OCI-LY1 (cell line): ENCODE measurements at regions not wholly inside any gene's neighbourhood (a gene's known extent, or its start where the extent isn't known, plus 50 kb on each side); places are given as distances from the start of the nearest gene placed in this dataset.

Experiments used
- H2AFZ ChIP-seq: fragments of 200-600 bp; sonication (generic), shearing (Covaris generic); 2 replicates; pipeline ENCODE4 v1.6.0; 2014; ENCODE audit warnings: antibody characterized with exemption, mild to moderate bottlenecking, low read length
- H3F3A ChIP-seq: fragments of 200-600 bp; sonication (generic), shearing (Covaris generic); 2 replicates; pipeline ENCODE4 v1.6.0; 2014; ENCODE audit warnings: mild to moderate bottlenecking, antibody characterized with exemption, low read length, moderate library complexity; ENCODE audit not compliant: insufficient read depth
- H3K27ac ChIP-seq: fragments of 200-600 bp; sonication (generic); 2 replicates; pipeline ENCODE4 v1.5.1; 2014; ENCODE audit warnings: low read length, mixed run types, mild to moderate bottlenecking, low read depth; ENCODE audit not compliant: poor library complexity, severe bottlenecking
- H3K27me3 ChIP-seq: fragments of 200-600 bp; sonication (generic); 2 replicates; pipeline ENCODE4 v1.6.0; 2014; ENCODE audit warnings: antibody characterized with exemption, mild to moderate bottlenecking, low read length, moderate library complexity; ENCODE audit not compliant: insufficient read depth
- H3K36me3 ChIP-seq: fragments of 200-600 bp; sonication (generic); 2 replicates; pipeline ENCODE4 v1.6.1; 2014; ENCODE audit warnings: mild to moderate bottlenecking, antibody characterized with exemption, low read length, moderate library complexity, mixed read lengths; ENCODE audit not compliant: insufficient read depth
- H3K4me1 ChIP-seq: fragments of 200-600 bp; sonication (generic); 2 replicates; pipeline ENCODE4 v1.5.1; 2014; ENCODE audit warnings: mild to moderate bottlenecking, low read length, moderate library complexity; ENCODE audit not compliant: insufficient read depth, severe bottlenecking
- H3K4me2 ChIP-seq: fragments of 200-600 bp; sonication (generic), shearing (Covaris generic); 2 replicates; pipeline ENCODE4 v1.6.1; 2014; ENCODE audit warnings: low read length
- H3K4me3 ChIP-seq: fragments of 200-600 bp; sonication (generic); 2 replicates; pipeline ENCODE4 v1.5.1; 2014; ENCODE audit warnings: low read length, low read depth, mild to moderate bottlenecking, mixed read lengths; ENCODE audit not compliant: poor library complexity, severe bottlenecking
- H3K79me2 ChIP-seq: fragments of 200-600 bp; shearing (Covaris generic); 2 replicates; pipeline ENCODE4 v1.6.1; 2016; ENCODE audit warnings: mixed run types, low read length, mixed read lengths; ENCODE audit not compliant: insufficient read depth
- H3K9ac ChIP-seq: fragments of 200-600 bp; sonication (generic), shearing (Covaris generic); 2 replicates; pipeline ENCODE4 v1.6.1; 2014; ENCODE audit warnings: mild to moderate bottlenecking, low read length, mixed read lengths
- H3K9me2 ChIP-seq: fragments of 200-600 bp; sonication (generic), shearing (Covaris generic); 2 replicates; pipeline ENCODE4 v1.6.1; 2014; ENCODE audit warnings: low read depth, mild to moderate bottlenecking, low read length, mixed read lengths
- H3K9me3 ChIP-seq: fragments of 200-600 bp; shearing (Covaris generic); 2 replicates; pipeline ENCODE4 v1.6.1; 2014; ENCODE audit warnings: low read length, mixed read lengths
- H4K20me1 ChIP-seq: fragments of 200-600 bp; sonication (generic), shearing (Covaris generic); 2 replicates; pipeline ENCODE4 v1.6.0; 2016; ENCODE audit warnings: mild to moderate bottlenecking, low read length; ENCODE audit not compliant: insufficient read depth
- CTCF ChIP-seq: fragments of 200-600 bp; sonication (generic), shearing (Covaris generic); IDR thresholded peaks from 2 replicates; pipeline ENCODE4 v1.5.1; 2017; ENCODE audit warnings: mild to moderate bottlenecking, antibody characterized with exemption, low read length, moderate library complexity, mixed read lengths
- EZH2 ChIP-seq: fragments of 200-600 bp; sonication (generic), shearing (Covaris generic); IDR thresholded peaks from 2 replicates; pipeline ENCODE4 v1.8.0; 2017; ENCODE audit warnings: borderline replicate concordance, mixed run types, mild to moderate bottlenecking, antibody characterized with exemption, low read length, moderate library complexity, mixed read lengths

GRCh38 chr13:89486065-89486464 is 1814.9 kb downstream of the SLITRK5 start:
- Histone ChIP-seq H3K9me2 (no peaks in the 10 kb centered on the region), H2AFZ (no peak overlapping the region), H3F3A (no peaks in the 10 kb centered on the region), H3K27ac (no peak overlapping the region), H3K4me3 (no peak overlapping the region), H3K4me2 (no peak overlapping the region), H3K36me3 (no peaks in the 10 kb centered on the region), H3K27me3 (no peaks in the 10 kb centered on the region), H3K9ac (no peak overlapping the region), H3K4me1 (no peaks in the 10 kb centered on the region), H3K9me3 (no peaks in the 10 kb centered on the region), H4K20me1 (no peaks in the 10 kb centered on the region), H3K79me2 (no peaks in the 10 kb centered on the region)
- TF ChIP-seq CTCF (no peak), EZH2 (no peak)

GRCh38 chr13:89486709-89487108 is 1815.5 kb downstream of the SLITRK5 start:
- Histone ChIP-seq H3K27ac (no peak overlapping the region), H3K4me1 (no peaks in the 10 kb centered on the region), H3K79me2 (no peaks in the 10 kb centered on the region), H3K4me2 (no peak overlapping the region), H3K27me3 (no peaks in the 10 kb centered on the region), H3F3A (no peaks in the 10 kb centered on the region), H4K20me1 (no peaks in the 10 kb centered on the region), H3K36me3 (no peaks in the 10 kb centered on the region), H2AFZ (no peak overlapping the region), H3K9ac (no peak overlapping the region), H3K4me3 (no peak overlapping the region), H3K9me3 (no peaks in the 10 kb centered on the region), H3K9me2 (no peaks in the 10 kb centered on the region)
- no peak for TF ChIP-seq EZH2

GRCh38 chr13:89490661-89491060 is 1819.5 kb downstream of the SLITRK5 start:
- Histone ChIP-seq H3K4me2 (no peak overlapping the region), H3K9ac (no peak overlapping the region), H3K9me2 (no peaks in the 10 kb centered on the region), H3K9me3 (no peaks in the 10 kb centered on the region), H3K27me3 (no peaks in the 10 kb centered on the region), H3K4me1 (no peaks in the 10 kb centered on the region), H3K79me2 (no peaks in the 10 kb centered on the region), H3F3A (no peaks in the 10 kb centered on the region), H3K27ac (no peak overlapping the region), H3K4me3 (no peak overlapping the region), H2AFZ (no peak overlapping the region), H4K20me1 (no peaks in the 10 kb centered on the region), H3K36me3 (no peaks in the 10 kb centered on the region)
- no peak for TF ChIP-seq CTCF
- TF ChIP-seq EZH2 = no peak

GRCh38 chr13:89496478-89496877 is 1825.3 kb downstream of the SLITRK5 start:
- no peaks in the 10 kb centered on the region for H3K9me2 ChIP-seq
- no peak overlapping the region for H3K4me2 ChIP-seq
- H3K27me3 ChIP-seq = no peaks in the 10 kb centered on the region
- H3K9ac ChIP-seq = no peak overlapping the region
- TF ChIP-seq CTCF (no peak), EZH2 (no peak)
- no peaks in the 10 kb centered on the region for H3F3A ChIP-seq
- H3K36me3 ChIP-seq = no peaks in the 10 kb centered on the region
- no peaks in the 10 kb centered on the region for H4K20me1 ChIP-seq
- H2AFZ ChIP-seq = no peak overlapping the region
- no peaks in the 10 kb centered on the region for H3K9me3 ChIP-seq
- no peaks in the 10 kb centered on the region for H3K4me1 ChIP-seq
- no peak overlapping the region for H3K4me3 ChIP-seq
- H3K27ac ChIP-seq = no peak overlapping the region
- H3K79me2 ChIP-seq = no peaks in the 10 kb centered on the region
